Motor neuron (in vitro differentiated cells): ENCODE measurements at regions not wholly inside any gene's neighbourhood (a gene's known extent, or its start where the extent isn't known, plus 50 kb on each side); places are given as distances from the start of the nearest gene placed in this dataset.
"Not testable (repeated sequence)": the region's sequence is repeated elsewhere in the genome, so short reads cannot be mapped to it uniquely, and the experiment has no call there.

Experiments used
- ATAC-seq, 8 experiments: fragments of 200-7000 bp; cut with Tn5 transposase; replicated peaks in 6 of 8; 2 replicates each; pipeline ENCODE4 v1.8.0; 2021; ENCODE audit warnings: mild to moderate bottlenecking in 8 of 8, moderate library complexity in 8 of 8
- H3K27ac ChIP-seq, 2 donors: fragments of 250-450 bp; sonication (Bioruptor Pico); 2 replicates each; pipeline ENCODE4 v1.9.0; 2021; ENCODE audit warnings: antibody characterized with exemption in 2 of 2, mild to moderate bottlenecking in 2 of 2, moderate library complexity in 1 of 2
- H3K4me1 ChIP-seq, 2 donors: fragments of 250-450 bp; sonication (Bioruptor Pico); replicated peaks in 1 of 2; 2 replicates each; pipeline ENCODE4 v1.6.1; 2021; ENCODE audit warnings: antibody characterized with exemption in 2 of 2, mild to moderate bottlenecking in 2 of 2, moderate library complexity in 1 of 2
- H3K4me3 ChIP-seq, 5 donors: fragments of 250-450 bp; sonication (Bioruptor Pico); 2 replicates each; pipeline ENCODE4 v1.9.0; 2021; ENCODE audit warnings: antibody characterized with exemption in 5 of 5, mild to moderate bottlenecking in 5 of 5, moderate library complexity in 4 of 5
- WGBS, 10 experiments: fragments of 450-650 bp; shearing (Covaris generic); methylation state at CpG; one replicate each; pipeline ENCODE4 v1.0.0; 2022; 5-methylcytosine and 5-hydroxymethylcytosine counted together
- in situ Hi-C, 9 experiments: fragments of 400-800 bp; cut with MboI; loops; one replicate each; pipeline ENCODE4 v1.15.0; 2021; ENCODE audit warnings: low sequenced_read_pairs in 9 of 9, low pct_unique_long_range_greater_than_20kb in 2 of 9; ENCODE audit not compliant: unreplicated experiment in 9 of 9

DNA sequence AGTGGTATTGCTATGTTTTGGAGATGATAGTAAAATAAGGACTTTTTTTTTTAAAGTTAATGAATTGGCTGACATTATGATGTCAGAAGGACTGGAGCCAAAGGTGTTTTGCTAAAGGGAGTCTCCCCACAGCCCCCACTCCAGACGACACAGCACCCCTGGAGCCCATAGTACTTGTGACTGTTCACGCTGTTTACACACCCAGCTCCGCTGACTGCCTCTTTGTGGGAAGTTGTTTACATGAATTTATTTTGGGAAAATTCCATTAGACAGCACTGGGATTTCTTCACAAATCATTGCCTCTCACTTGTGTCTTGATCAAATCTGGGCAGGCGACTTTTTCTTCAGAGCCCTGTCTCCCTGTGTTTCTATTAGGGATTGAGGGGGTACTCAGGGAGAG is 108.6 kb downstream of the C17orf67 start:
- H3K27ac ChIP-seq: no peak overlapping the region
- H3K4me3 ChIP-seq: no peak overlapping the region
- no peaks in the 10 kb centered on the region for H3K4me1 ChIP-seq
- in situ Hi-C loops: loop anchor here in 1 of 9 experiments (25.0 kb wide), 1 partner anchor 88 kb away; no protein-coding TSS in a partner anchor
- ATAC-seq: no peak
- WGBS, 10 experiments: 0 to 79% (median 64%) methylated on average over 1 to 3 of the region's 4 CpGs; no CpG with 5 or more reads in 6 of the 10 experiments

DNA sequence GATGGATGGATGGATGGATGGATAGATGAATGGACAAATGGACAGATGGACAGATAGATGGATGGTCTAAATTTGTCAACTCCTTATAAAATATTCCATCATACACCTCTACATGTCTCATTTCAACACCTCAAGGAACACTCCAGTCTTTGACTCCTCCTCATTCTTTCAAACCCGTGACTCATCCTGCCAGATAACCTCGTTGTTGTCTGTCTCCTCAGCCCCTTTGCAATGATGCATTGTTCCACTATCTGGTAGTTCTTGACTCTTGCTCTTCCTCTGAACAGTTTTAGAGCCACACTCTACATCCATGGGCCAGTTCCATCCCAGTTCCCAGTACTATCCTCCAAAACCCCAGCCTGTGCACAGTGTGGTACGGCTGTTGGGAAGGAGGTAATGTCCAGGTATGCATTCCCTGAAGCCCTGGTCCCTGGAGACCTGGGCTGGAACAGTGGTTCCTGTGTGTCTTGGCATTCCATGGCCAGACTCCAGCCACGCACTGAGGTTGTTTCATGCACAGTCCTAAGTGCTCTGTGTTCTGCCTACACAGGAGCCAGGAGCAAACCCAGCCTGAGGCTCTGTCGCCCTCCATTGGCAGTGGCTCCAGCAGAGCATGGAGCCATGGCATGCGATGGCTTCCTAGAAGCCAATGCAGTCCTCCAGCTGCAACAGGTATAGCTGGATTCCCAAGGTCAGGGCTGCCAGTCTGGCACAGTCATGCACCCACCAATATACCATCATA is 105.7 kb downstream of the C17orf67 start:
- Histone ChIP-seq H3K27ac (no peak overlapping the region), H3K4me1 (no peaks in the 10 kb centered on the region), H3K4me3 (no peak overlapping the region)
- 0 to 90% (median 43%) methylated on average over 1 to 2 of the region's 6 CpGs; no CpG with 5 or more reads in 1 of the 10 experiments for WGBS, 10 experiments
- in situ Hi-C loops: loop anchor here in 1 of 9 experiments (25.0 kb wide), 1 partner anchor 91 kb away; no protein-coding TSS in a partner anchor
- ATAC-seq: no peak

DNA sequence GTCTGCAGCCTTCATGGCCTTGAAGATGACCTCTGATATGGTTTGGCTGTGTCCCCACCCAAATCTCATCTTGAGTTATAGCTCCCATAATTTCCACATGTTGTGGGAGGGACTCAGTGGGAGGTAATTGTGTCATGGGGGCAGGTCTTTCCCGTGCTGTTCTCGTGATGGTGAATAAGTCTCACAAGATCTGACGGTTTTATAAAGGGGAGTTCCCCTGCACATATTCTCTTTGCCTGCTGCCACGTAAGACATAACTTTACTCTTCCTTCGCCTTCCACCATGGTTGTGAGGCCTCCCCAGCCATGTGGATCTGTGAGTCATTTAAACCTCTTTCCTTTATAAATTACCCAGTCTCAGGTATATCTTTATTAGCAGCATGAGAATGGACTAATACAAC is 102.6 kb downstream of the C17orf67 start:
- in situ Hi-C loops: loop anchor here in 1 of 9 experiments (25.0 kb wide), 1 partner anchor 94 kb away; no protein-coding TSS in a partner anchor
- H3K4me1 ChIP-seq, ATAC-seq, H3K4me3 ChIP-seq, H3K27ac ChIP-seq: not testable (repeated sequence)
- WGBS, 10 experiments: 47 to 85% (median 67%) methylated on average over 3 to 5 of the region's 5 CpGs; no CpG with 5 or more reads in 5 of the 10 experiments

- Histone ChIP-seq H3K27ac (no peak overlapping the region), H3K4me3 (no peak overlapping the region), H3K4me1 (peaks cover under 1 to 8% of the 10 kb centered on the region in 2 donors)
- no peak for ATAC-seq
- 21 to 94% (median 80%) methylated on average over 1 to 5 of the region's 5 CpGs; no CpG with 5 or more reads in 2 of the 10 experiments for WGBS, 10 experiments
- in situ Hi-C loops: loop anchor here in 1 of 9 experiments (25.0 kb wide), 1 partner anchor 97 kb away; no protein-coding TSS in a partner anchor
Observed at GRCh38 chr17:56733833-56734232, 99.9 kb downstream of the C17orf67 start.

DNA sequence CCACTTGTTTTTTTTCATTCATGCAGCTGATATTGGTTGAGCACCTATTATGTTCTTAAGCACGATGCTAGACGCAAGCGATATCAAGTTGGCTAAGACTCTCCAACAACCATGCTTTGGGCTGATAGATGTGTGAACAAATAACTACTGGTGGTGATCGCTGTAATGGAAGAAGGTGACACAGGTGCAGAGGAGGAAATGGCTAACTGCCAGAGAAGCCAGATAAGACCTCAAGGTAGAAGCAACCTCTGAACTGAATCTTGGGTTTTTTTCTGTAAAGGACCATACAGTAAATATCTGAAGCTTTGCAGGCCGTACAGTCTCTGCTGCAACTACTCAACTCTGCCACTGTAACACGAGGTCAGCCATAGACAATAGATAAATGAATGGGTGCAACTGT is 97.9 kb downstream of the C17orf67 start:
- H3K27ac ChIP-seq: no peak overlapping the region
- ATAC-seq: no peak
- H3K4me3 ChIP-seq: no peak overlapping the region
- H3K4me1 ChIP-seq: peaks cover 17 to 26% of the 10 kb centered on the region in 2 donors
- in situ Hi-C loops: loop anchor here in 1 of 9 experiments (25.0 kb wide), 1 partner anchor 99 kb away; no protein-coding TSS in a partner anchor
- WGBS, 10 experiments: 33 to 100% (median 94%) methylated on average over 1 to 6 of the region's 6 CpGs; no CpG with 5 or more reads in 1 of the 10 experiments

DNA sequence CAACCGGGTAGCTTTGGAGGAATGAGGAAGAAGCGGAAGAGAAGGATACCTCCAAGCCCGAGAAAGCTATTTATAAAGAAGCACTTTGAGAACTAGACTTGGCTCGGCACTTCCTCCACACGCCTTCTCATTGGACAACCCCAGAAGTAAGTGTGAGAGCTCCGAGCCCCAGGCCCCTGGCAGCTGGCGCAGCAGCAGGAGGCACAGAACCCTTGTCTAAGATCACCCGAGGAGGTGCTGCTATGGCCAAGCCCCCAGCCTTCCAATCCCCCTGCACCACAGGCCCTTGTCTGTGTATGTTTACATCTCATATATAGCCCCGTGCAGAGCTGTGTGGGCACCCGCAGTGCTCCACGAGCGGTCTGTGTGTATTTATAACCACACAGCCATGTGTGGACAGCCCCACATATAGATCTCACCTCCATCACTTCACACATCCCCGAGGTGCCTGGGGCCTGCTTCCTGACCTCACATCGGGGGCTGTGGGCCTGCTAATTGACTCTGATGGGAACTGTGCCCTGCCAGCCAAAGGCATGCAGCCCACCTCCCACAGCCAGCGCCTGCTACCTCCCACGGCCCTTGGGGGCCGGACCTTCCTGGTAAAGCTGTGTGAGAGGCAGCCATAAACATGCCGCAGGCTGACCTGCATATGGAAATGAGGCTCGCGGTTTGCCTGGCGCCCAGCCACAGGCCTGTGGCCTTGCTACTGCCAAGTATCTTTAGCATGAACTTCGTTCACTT is 96.1 kb downstream of the C17orf67 start:
- in situ Hi-C loops: loop anchor here in 1 of 9 experiments (25.0 kb wide), 1 partner anchor 100 kb away; no protein-coding TSS in a partner anchor
- H3K4me1 ChIP-seq: peaks cover 18 to 28% of the 10 kb centered on the region in 2 donors
- no peak overlapping the region for H3K27ac ChIP-seq
- ATAC-seq: peak in 3 of 8 experiments; percentile 92 to 98 (median 94)
- no peak overlapping the region for H3K4me3 ChIP-seq
- WGBS, 10 experiments: 40 to 100% (median 77%) methylated on average over 2 to 18 of the region's 22 CpGs

DNA sequence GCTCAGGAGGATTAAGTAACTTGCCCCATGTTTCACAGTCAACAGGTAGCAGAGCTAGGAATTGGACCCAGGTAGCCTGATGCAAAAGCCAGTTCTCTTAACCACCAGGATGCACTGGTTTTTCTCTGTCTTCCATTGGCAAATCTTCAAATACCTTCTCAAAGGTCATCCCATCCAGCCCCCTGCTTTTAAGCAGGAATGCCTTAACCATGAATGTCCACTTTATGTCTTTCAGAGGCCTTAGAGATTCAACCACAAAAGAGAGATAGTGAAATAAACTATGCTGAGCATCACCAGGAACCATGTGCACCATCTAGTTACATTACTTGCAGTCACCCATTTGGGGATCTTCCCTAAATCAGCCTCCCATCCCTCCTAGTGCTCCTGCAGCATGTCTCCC is 94.3 kb downstream of the C17orf67 start:
- in situ Hi-C loops: loop anchor here in 1 of 9 experiments (25.0 kb wide), 1 partner anchor 102 kb away; no protein-coding TSS in a partner anchor
- Histone ChIP-seq H3K27ac (peak overlapping the region in 1 of 2 donors; percentile 17), H3K4me3 (no peak overlapping the region), H3K4me1 (peaks cover 18 to 28% of the 10 kb centered on the region in 2 donors)
- no peak for ATAC-seq

- ATAC-seq: peak in 5 of 8 experiments; percentile 95 to 98 (median 97)
- no peak overlapping the region for H3K4me3 ChIP-seq
- peaks cover 18 to 28% of the 10 kb centered on the region in 2 donors for H3K4me1 ChIP-seq
- in situ Hi-C loops: loop anchor here in 1 of 9 experiments (25.0 kb wide), 1 partner anchor 102 kb away; no protein-coding TSS in a partner anchor
- H3K27ac ChIP-seq: peak overlapping the region in 1 of 2 donors; percentile 43
- 0 to 100% (median 11%) methylated on average over 1 to 5 of the region's 6 CpGs; no CpG with 5 or more reads in 2 of the 10 experiments for WGBS, 10 experiments
Observed at GRCh38 chr17:56739776-56740175, 93.9 kb downstream of the C17orf67 start.

- in situ Hi-C loops: loop anchor here in 1 of 9 experiments (25.0 kb wide), 1 partner anchor 103 kb away; no protein-coding TSS in a partner anchor
- ATAC-seq: no peak
- H3K4me1 ChIP-seq: peaks cover 18 to 28% of the 10 kb centered on the region in 2 donors
- 40 to 100% (median 67%) methylated on average over 2 to 3 of the region's 3 CpGs; no CpG with 5 or more reads in 3 of the 10 experiments for WGBS, 10 experiments
- H3K4me3 ChIP-seq: no peak overlapping the region
- H3K27ac ChIP-seq: peak overlapping the region in 1 of 2 donors; percentile 43
Observed at GRCh38 chr17:56740481-56740880, 93.2 kb downstream of the C17orf67 start.
